Fibroblast of lung (primary cell): ENCODE measurements at regions not wholly inside any gene's neighbourhood (a gene's known extent, or its start where the extent isn't known, plus 50 kb on each side); places are given as distances from the start of the nearest gene placed in this dataset.

ENCODE experiments used
- EZH2 ChIP-seq: IDR thresholded peaks from 2 replicates; pipeline ENCODE4 v1.5.1; 2012; ENCODE audit warnings: low read length, control low read depth, mild to moderate bottlenecking; ENCODE audit errors: missing control alignments
- TF ChIP-seq, protein P1 (sequence below), 2 donors: IDR thresholded peaks in 1 of 2; conservative IDR thresholded peaks in 1 of 2; 1 replicate in 1 of 2; 2 replicates in 1 of 2; pipeline ENCODE4 v1.5.1; 2011 to 2012; ENCODE audit warnings: low read length in 2 of 2, control low read depth in 1 of 2, inconsistent platforms in 1 of 2, low read depth in 1 of 2, mild to moderate bottlenecking in 1 of 2

DNA sequence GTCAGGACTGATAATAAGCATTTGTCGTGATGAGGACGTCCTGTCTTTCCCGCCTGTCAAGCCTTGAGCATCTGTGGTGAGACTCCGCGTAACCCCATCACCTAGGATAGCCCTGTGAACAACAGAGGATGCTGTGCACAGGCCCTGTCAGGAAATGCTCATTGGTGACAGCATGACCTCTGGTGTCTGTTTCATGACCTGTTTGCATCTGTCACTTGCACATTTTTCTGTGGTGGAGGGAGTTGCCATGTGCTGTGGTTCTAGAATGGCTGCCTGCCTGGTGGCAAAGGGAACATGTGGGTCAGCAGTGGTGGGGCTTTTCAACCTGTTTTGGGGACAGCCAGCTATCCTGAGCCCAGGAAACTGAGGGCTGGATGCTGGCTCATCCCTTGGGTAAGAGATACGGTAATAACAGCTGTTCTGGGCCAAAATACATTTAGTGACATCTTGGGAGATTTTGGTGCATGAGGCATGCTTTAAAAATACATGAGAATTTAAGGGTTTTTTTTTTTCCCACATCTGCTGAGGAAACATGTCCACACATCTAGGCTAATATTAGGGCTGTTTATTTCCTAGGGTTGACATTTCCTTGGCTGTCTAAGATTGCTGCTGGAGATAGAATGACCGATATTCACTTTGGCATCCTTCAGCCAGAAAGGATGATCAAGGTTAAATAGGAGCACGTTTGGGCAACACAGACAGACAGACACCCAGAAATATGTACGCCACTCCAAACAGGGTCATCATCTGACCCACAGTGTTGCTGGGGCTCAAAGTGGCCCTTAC, 52.9 kb downstream of the KCNC4 start:
- no peak for TF ChIP-seq EZH2
- TF ChIP-seq, protein P1, sequence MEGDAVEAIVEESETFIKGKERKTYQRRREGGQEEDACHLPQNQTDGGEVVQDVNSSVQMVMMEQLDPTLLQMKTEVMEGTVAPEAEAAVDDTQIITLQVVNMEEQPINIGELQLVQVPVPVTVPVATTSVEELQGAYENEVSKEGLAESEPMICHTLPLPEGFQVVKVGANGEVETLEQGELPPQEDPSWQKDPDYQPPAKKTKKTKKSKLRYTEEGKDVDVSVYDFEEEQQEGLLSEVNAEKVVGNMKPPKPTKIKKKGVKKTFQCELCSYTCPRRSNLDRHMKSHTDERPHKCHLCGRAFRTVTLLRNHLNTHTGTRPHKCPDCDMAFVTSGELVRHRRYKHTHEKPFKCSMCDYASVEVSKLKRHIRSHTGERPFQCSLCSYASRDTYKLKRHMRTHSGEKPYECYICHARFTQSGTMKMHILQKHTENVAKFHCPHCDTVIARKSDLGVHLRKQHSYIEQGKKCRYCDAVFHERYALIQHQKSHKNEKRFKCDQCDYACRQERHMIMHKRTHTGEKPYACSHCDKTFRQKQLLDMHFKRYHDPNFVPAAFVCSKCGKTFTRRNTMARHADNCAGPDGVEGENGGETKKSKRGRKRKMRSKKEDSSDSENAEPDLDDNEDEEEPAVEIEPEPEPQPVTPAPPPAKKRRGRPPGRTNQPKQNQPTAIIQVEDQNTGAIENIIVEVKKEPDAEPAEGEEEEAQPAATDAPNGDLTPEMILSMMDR (conservative IDR thresholded peaks at IDR 0.05 in 1 of 2, IDR thresholded peaks at IDR 0.05 in 1 of 2; ENCODE audit: low read depth in 1 of 2, low read length in 2 of 2) = no peak
